ENCODE measurements at regions not wholly inside any gene's neighbourhood (a gene's known extent, or its start where the extent isn't known, plus 50 kb on each side); places are given as distances from the start of the nearest gene placed in this dataset.
"Not testable (repeated sequence)": the region's sequence is repeated elsewhere in the genome, so short reads cannot be mapped to it uniquely, and the experiment has no call there.

DNA sequence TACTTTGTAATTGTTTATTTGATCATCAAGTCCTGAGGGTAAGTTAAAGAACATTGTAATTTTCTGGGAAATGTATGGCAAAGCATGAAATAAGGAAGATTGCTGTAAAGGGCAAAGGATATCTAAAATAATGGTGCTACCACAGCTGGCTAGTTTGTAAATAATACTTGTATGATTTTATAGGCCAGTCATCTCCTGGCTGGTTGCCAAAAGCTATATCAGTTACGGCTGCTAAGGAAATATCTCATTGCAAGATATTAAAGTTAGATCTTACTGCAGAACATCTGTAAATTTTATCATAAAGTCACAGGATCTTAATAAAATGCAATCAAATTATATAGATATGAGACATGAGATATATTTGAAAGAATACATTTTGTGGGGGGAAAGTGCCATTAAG is 150.8 kb upstream of the CXCL13 start:
- Histone ChIP-seq H3K27ac (ENCODE audit: low read depth, low read length) (no peak overlapping the region), H4K20me1 (ENCODE audit: low read depth, low read length) (no peaks in the 10 kb centered on the region), H3K9me2 (replicated peaks; ENCODE audit: insufficient read depth, low read length) (no peaks in the 10 kb centered on the region), H3F3A (ENCODE audit: insufficient read depth) (no peaks in the 10 kb centered on the region), H3K36me3 (ENCODE audit: low read length) (no peaks in the 10 kb centered on the region), H3K9ac (ENCODE audit: low read length) (no peak overlapping the region), H3K9me3 (ENCODE audit: insufficient read depth, low read length) (no peaks in the 10 kb centered on the region), H3K79me2 (ENCODE audit: insufficient read depth, low read length) (no peaks in the 10 kb centered on the region), H3K4me2 (ENCODE audit: low read depth, low read length, poor library complexity, severe bottlenecking) (no peak overlapping the region), H2AFZ (ENCODE audit: low read depth, low read length, severe bottlenecking) (no peak overlapping the region), H3K4me3 (ENCODE audit: insufficient read depth, low read length, poor library complexity, severe bottlenecking) (no peak overlapping the region), H3K27me3 (ENCODE audit: low read length) (no peaks in the 10 kb centered on the region)
- TF ChIP-seq, protein P1, sequence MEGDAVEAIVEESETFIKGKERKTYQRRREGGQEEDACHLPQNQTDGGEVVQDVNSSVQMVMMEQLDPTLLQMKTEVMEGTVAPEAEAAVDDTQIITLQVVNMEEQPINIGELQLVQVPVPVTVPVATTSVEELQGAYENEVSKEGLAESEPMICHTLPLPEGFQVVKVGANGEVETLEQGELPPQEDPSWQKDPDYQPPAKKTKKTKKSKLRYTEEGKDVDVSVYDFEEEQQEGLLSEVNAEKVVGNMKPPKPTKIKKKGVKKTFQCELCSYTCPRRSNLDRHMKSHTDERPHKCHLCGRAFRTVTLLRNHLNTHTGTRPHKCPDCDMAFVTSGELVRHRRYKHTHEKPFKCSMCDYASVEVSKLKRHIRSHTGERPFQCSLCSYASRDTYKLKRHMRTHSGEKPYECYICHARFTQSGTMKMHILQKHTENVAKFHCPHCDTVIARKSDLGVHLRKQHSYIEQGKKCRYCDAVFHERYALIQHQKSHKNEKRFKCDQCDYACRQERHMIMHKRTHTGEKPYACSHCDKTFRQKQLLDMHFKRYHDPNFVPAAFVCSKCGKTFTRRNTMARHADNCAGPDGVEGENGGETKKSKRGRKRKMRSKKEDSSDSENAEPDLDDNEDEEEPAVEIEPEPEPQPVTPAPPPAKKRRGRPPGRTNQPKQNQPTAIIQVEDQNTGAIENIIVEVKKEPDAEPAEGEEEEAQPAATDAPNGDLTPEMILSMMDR (IDR thresholded peaks at IDR 0.05; ENCODE audit: insufficient read depth, low read length, poor library complexity, severe bottlenecking), result no peak

DNA sequence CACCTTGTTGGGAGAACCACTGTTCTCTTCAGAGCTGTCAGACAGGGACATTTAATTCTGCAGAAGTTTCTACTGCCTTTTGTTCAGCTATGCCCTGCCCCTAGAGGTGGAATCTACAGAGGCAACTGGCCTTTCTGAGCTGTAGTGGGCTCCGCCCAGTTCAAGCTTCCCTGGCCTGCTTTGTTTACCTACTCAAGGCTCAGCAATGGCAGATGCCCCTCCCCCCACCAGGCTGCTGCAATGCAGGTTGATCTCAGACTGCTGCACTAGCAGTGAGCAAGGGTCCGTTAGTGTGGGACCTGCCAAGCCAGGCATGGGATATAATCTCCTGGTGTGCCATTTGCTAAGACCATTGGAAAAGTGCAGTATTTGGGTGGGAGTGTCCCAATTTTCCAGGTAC is 141.5 kb upstream of the CXCL13 start:
- H3K9me2 ChIP-seq (replicated peaks; ENCODE audit: insufficient read depth, low read length); H3K4me3 ChIP-seq (ENCODE audit: insufficient read depth, low read length, poor library complexity, severe bottlenecking); H3K9me3 ChIP-seq (ENCODE audit: insufficient read depth, low read length); H3K9ac ChIP-seq (ENCODE audit: low read length); H3K4me2 ChIP-seq (ENCODE audit: low read depth, low read length, poor library complexity, severe bottlenecking); H2AFZ ChIP-seq (ENCODE audit: low read depth, low read length, severe bottlenecking); H3K36me3 ChIP-seq (ENCODE audit: low read length); H3K79me2 ChIP-seq (ENCODE audit: insufficient read depth, low read length); H3F3A ChIP-seq (ENCODE audit: insufficient read depth); H4K20me1 ChIP-seq (ENCODE audit: low read depth, low read length); H3K27me3 ChIP-seq (ENCODE audit: low read length); H3K27ac ChIP-seq (ENCODE audit: low read depth, low read length): not testable (repeated sequence)

DNA sequence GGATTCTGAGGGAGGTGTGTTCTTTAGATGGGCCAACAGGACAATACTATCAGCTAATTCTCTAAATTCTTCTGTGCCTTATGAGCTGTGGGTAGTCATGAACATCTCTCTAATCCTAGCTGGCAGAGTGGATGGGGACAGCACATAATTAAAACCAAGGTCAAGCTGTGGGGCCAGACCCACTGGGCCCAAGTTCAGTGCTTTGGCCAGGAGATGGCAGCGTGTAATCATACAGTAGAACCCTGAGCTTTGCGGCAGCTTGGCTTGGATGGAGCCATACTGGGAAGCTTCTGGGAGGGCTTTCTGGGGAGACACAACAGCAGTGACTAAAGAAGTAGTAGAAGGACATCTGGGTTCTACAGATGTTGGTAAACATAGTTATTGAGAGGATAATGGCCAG is 140.3 kb upstream of the CXCL13 start:
- Histone ChIP-seq H3K9ac (ENCODE audit: low read length) (no peak overlapping the region), H3K79me2 (ENCODE audit: insufficient read depth, low read length) (no peaks in the 10 kb centered on the region), H3K4me2 (ENCODE audit: low read depth, low read length, poor library complexity, severe bottlenecking) (no peak overlapping the region), H3K9me2 (replicated peaks; ENCODE audit: insufficient read depth, low read length) (no peaks in the 10 kb centered on the region), H3K27me3 (ENCODE audit: low read length) (no peaks in the 10 kb centered on the region), H3K4me3 (ENCODE audit: insufficient read depth, low read length, poor library complexity, severe bottlenecking) (no peak overlapping the region), H4K20me1 (ENCODE audit: low read depth, low read length) (no peaks in the 10 kb centered on the region), H3K36me3 (ENCODE audit: low read length) (no peaks in the 10 kb centered on the region), H3K9me3 (ENCODE audit: insufficient read depth, low read length) (no peaks in the 10 kb centered on the region), H3F3A (ENCODE audit: insufficient read depth) (no peaks in the 10 kb centered on the region), H2AFZ (ENCODE audit: low read depth, low read length, severe bottlenecking) (no peak overlapping the region), H3K27ac (ENCODE audit: low read depth, low read length) (no peak overlapping the region)
- TF ChIP-seq, protein P1 (IDR thresholded peaks at IDR 0.05; ENCODE audit: insufficient read depth, low read length, poor library complexity, severe bottlenecking), result no peak
- no peak for TF ChIP-seq EZH2phosphoT487 (conservative IDR thresholded peaks at IDR 0.05; ENCODE audit: low read length)

DNA sequence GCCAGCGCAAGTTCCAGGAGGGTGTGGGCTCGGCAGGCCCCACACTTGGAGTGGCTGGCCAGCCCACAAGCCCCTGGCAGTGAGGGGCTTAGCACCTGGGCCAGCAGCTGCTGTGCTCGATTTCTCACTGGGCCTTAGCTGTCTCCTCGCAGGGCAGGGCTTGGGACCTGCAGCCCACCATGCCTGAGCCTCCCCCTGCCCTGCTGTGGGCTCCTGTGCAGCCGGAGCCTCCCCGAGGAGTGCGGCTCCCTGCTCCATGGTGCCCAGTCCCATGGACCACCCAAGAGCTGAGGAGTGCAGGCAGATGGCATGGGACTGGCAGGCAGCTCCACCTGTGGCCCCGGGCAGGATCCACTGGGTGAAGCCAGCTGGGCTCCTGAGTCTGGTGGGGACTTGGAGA is 139.2 kb upstream of the CXCL13 start:
- no peaks in the 10 kb centered on the region for H4K20me1 ChIP-seq (ENCODE audit: low read depth, low read length)
- H3F3A ChIP-seq (ENCODE audit: insufficient read depth), result no peaks in the 10 kb centered on the region
- H3K36me3 ChIP-seq (ENCODE audit: low read length), result no peaks in the 10 kb centered on the region
- H2AFZ ChIP-seq (ENCODE audit: low read depth, low read length, severe bottlenecking), result no peak overlapping the region
- no peaks in the 10 kb centered on the region for H3K9me3 ChIP-seq (ENCODE audit: insufficient read depth, low read length)
- no peak overlapping the region for H3K27ac ChIP-seq (ENCODE audit: low read depth, low read length)
- no peaks in the 10 kb centered on the region for H3K27me3 ChIP-seq (ENCODE audit: low read length)
- no peaks in the 10 kb centered on the region for H3K9me2 ChIP-seq (replicated peaks; ENCODE audit: insufficient read depth, low read length)
- no peak overlapping the region for H3K4me2 ChIP-seq (ENCODE audit: low read depth, low read length, poor library complexity, severe bottlenecking)
- no peaks in the 10 kb centered on the region for H3K79me2 ChIP-seq (ENCODE audit: insufficient read depth, low read length)
- H3K9ac ChIP-seq (ENCODE audit: low read length), result no peak overlapping the region
- TF ChIP-seq, protein P1 (IDR thresholded peaks at IDR 0.05; ENCODE audit: insufficient read depth, low read length, poor library complexity, severe bottlenecking), result no peak
- TF ChIP-seq EZH2phosphoT487 (conservative IDR thresholded peaks at IDR 0.05; ENCODE audit: low read length), result no peak
- no peak overlapping the region for H3K4me3 ChIP-seq (ENCODE audit: insufficient read depth, low read length, poor library complexity, severe bottlenecking)
